Common myeloid progenitor, CD34-positive (primary cell): ENCODE measurements at regions not wholly inside any gene's neighbourhood (a gene's known extent, or its start where the extent isn't known, plus 50 kb on each side); places are given as distances from the start of the nearest gene placed in this dataset.

Experiments used
- CTCF ChIA-PET: fragments of 350-600 bp; sonication (Branson Sonifier 250); formaldehyde crosslinking; loops from one replicate; lab custom pipeline; 2021; ENCODE audit warnings: antibody characterized with exemption; lab: Charles Lee
- POLR2A ChIA-PET: fragments of 350-600 bp; sonication (Branson Sonifier 250); formaldehyde crosslinking; loops from one replicate; lab custom pipeline; 2021; ENCODE audit warnings: antibody characterized with exemption; lab: Charles Lee
- DNase-seq, 3 donors: peaks; one replicate each; pipeline versions ENCODE4 v3.0.0 to v3.0.0-alpha.2; 2013
- H3K27ac ChIP-seq, 2 experiments: 1 replicate in 1 of 2; 2 replicates in 1 of 2; pipeline ENCODE4 v1.7.0; 2013; ENCODE audit warnings: inconsistent platforms in 2 of 2, low read length in 2 of 2, mild to moderate bottlenecking in 2 of 2, low read depth in 1 of 2, moderate library complexity in 1 of 2; ENCODE audit not compliant: severe bottlenecking in 2 of 2, insufficient read depth in 1 of 2, poor library complexity in 1 of 2
- H3K27me3 ChIP-seq, 5 experiments: replicated peaks in 2 of 5; 1 replicate in 3 of 5; 2 replicates in 2 of 5; pipeline versions ENCODE4 v1.6.1 to v1.7.0; 2013; ENCODE audit warnings: low read length in 4 of 5, mild to moderate bottlenecking in 2 of 5, moderate library complexity in 2 of 5, inconsistent platforms in 1 of 5; ENCODE audit not compliant: insufficient read depth in 5 of 5, control insufficient read depth in 4 of 5
- H3K36me3 ChIP-seq, 4 experiments: 1 replicate in 2 of 4; 2 replicates in 2 of 4; pipeline versions ENCODE4 v1.6.1 to v1.7.0; 2013; ENCODE audit warnings: low read length in 3 of 4, control low read depth in 1 of 4, mild to moderate bottlenecking in 1 of 4; ENCODE audit not compliant: control insufficient read depth in 4 of 4, insufficient read depth in 4 of 4
- H3K4me1 ChIP-seq, 4 experiments: 1 replicate in 3 of 4; 2 replicates in 1 of 4; pipeline versions ENCODE4 v1.6.1 to v1.7.1; 2013; ENCODE audit warnings: low read length in 3 of 4, mild to moderate bottlenecking in 3 of 4, control low read depth in 1 of 4, inconsistent platforms in 1 of 4, moderate library complexity in 1 of 4; ENCODE audit not compliant: control insufficient read depth in 4 of 4, insufficient read depth in 4 of 4; ENCODE audit errors: control extremely low read depth in 1 of 4
- H3K4me3 ChIP-seq, 7 experiments: 1 replicate in 4 of 7; 2 replicates in 3 of 7; pipeline versions ENCODE4 v1.5.1 to v1.7.0; 2013; ENCODE audit warnings: mild to moderate bottlenecking in 7 of 7, low read length in 6 of 7, moderate library complexity in 6 of 7, inconsistent platforms in 2 of 7, low read depth in 2 of 7, control low read depth in 1 of 7; ENCODE audit not compliant: insufficient read depth in 4 of 7, control insufficient read depth in 1 of 7; ENCODE audit errors: extremely low read depth in 1 of 7
- H3K9me3 ChIP-seq, 5 experiments: 1 replicate in 4 of 5; 2 replicates in 1 of 5; pipeline versions ENCODE4 v1.6.1 to v1.7.1; 2013; ENCODE audit warnings: low read length in 4 of 5, mild to moderate bottlenecking in 2 of 5, inconsistent platforms in 1 of 5, low read depth in 1 of 5, moderate library complexity in 1 of 5; ENCODE audit not compliant: control insufficient read depth in 4 of 5, insufficient read depth in 2 of 5; ENCODE audit errors: control extremely low read depth in 1 of 5
- WGBS: methylation state at CpG from one replicate; pipeline ENCODE4 v1.1.5; 2013; ENCODE audit not compliant: insufficient coverage; 5-methylcytosine and 5-hydroxymethylcytosine counted together

DNA sequence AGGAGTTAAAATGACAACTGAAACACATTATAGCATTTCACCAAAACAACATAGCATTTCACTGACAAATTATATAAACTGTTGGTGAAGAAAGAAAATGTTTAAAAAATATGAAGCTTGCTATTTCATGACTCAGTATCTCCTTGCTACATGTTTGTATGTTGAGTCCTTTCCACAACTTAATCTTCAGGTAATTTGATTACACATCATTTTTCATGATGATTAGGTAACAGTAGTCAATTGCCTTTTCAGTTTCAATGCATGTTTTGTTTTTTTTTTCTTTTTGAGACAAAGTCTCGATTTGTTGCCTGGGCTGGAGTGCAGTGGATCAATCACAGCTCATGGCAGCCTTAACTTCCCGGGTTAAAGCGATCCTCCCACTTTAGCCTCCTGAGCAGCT lies 177.8 kb upstream of the PMFBP1 start:
- CTCF ChIA-PET = no interaction called here

DNA sequence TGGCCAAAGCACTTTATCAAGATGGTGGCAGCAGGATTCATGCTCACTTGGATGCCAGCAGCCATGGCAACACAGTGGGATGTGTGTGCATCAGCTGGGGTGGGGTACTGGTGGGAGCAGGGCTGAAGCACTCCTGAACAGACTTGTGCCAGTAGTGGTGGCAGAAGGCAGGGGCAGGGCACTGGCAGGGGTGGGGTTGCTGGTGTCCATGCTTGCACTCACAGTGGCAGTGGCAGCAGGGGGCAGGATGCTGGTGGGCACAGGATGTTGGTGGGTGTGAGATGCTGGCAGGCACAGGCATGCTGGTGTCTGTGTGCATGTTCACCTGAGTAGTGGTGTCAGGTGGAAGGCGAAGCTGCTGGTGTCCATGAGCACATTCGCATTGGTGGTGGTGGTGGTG lies 161.0 kb upstream of the PMFBP1 start:
- no peak overlapping the region for H3K4me3 ChIP-seq
- DNase-seq = no peak
- ChIA-PET CTCF (no interaction called here), POLR2A (no interaction called here)
- no peak overlapping the region for H3K27ac ChIP-seq
- H3K4me1 ChIP-seq = no peaks in the 10 kb centered on the region
- peaks cover 4 to 23% (median 9%) of the 10 kb centered on the region in 5 experiments for H3K9me3 ChIP-seq
- H3K27me3 ChIP-seq = no peaks in the 10 kb centered on the region
- peaks cover 0 to 15% (median 6%) of the 10 kb centered on the region in 4 experiments for H3K36me3 ChIP-seq
- WGBS = 100% methylated on average over 1 of the region's 2 CpGs

More for the DNA sequence above, 177.8 kb upstream of the PMFBP1 start:
- Histone ChIP-seq H3K9me3 (no peaks in the 10 kb centered on the region), H3K4me3 (no peak overlapping the region), H3K36me3 (peaks cover 0 to 3% (median 0%) of the 10 kb centered on the region in 4 experiments), H3K27me3 (no peaks in the 10 kb centered on the region), H3K27ac (no peak overlapping the region), H3K4me1 (no peaks in the 10 kb centered on the region)
- WGBS = 100% methylated on average over 3 of the region's 3 CpGs
- DNase-seq = no peak
- POLR2A ChIA-PET = no interaction called here

DNA sequence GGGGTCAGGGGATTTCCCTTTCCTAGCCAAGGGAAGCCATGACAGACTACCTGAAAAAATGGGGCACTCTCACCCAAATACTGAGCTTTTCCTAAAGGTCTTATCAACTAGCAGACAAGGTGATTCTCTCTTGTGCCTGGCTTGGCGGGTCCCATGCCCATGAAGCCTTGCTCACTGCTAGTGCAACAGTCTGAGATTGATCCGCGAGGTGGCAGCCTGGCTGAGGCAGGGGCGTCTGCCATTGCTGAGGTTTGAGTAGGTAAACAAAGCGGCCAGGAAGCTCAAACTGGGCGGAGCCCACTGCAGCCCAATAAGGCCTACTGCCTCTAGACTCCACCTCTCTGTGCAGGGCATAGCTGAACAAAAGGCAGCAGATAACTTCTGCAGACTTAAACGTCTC lies 152.6 kb upstream of the PMFBP1 start:
- H3K27me3 ChIP-seq = no peaks in the 10 kb centered on the region
- CTCF ChIA-PET = no interaction called here
- H3K9me3 ChIP-seq = peaks cover 1 to 20% (median 14%) of the 10 kb centered on the region in 5 experiments

DNA sequence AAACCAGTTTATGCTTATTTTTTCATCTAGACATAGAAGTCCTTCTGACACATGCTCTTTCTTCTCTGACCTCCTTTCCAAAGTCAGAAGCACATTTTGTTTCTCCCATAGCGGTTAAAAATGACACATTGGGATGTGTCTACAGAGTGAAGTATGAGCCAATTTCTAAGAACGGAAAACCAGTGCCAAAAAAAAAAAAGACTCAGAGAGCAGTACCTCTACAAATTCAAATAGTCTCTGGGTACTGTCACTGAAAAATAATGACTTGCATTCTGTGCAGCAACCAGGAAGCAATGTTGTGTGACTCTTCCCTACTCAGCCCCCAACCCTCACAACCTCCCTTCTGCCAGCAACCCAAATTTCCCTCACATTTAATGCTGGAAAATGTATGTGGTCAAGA lies 145.5 kb upstream of the PMFBP1 start:
- H3K4me1 ChIP-seq = peaks cover 9 to 25% (median 16%) of the 10 kb centered on the region in 4 experiments
- CTCF ChIA-PET = no interaction called here
- POLR2A ChIA-PET = no interaction called here
- WGBS = no CpG with 5 or more reads among the region's 2 CpGs
- peaks cover 0 to 19% (median 15%) of the 10 kb centered on the region in 5 experiments for H3K9me3 ChIP-seq
- H3K27ac ChIP-seq = peak overlapping the region in 1 of 2 experiments; percentile 64
- H3K36me3 ChIP-seq = peaks cover 0 to 13% (median 0%) of the 10 kb centered on the region in 4 experiments
- peak overlapping the region in 4 of 7 experiments; percentile 22 to 66 (median 36) for H3K4me3 ChIP-seq
- H3K27me3 ChIP-seq = no peaks in the 10 kb centered on the region
- DNase-seq = peak; percentile 15 to 71 (median 59)

More for the DNA sequence above, 152.6 kb upstream of the PMFBP1 start:
- 98% methylated on average over 7 of the region's 7 CpGs for WGBS
- DNase-seq = no peak
- Histone ChIP-seq H3K27ac (no peak overlapping the region), H3K4me3 (no peak overlapping the region), H3K4me1 (no peaks in the 10 kb centered on the region), H3K36me3 (peaks cover 0 to 12% (median 3%) of the 10 kb centered on the region in 4 experiments)
- POLR2A ChIA-PET = no interaction called here

DNA sequence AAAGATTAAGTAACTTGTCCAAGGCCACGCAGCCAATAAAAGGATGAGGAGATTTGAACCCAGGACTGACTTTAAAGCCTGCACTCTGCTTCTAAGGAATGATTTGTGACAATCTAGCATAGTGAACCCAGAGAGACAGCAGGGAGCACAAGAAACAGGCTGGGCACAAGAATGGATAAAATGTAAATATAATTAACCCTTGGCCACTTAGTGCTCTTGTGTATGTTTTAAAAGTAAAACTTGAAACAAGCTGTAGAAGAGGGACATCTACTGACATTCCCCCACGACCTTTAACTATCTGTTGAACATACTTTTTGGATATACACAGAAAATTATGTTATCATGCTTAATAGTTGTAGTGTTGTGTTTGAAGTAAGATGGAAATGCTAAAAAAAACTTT lies 141.9 kb upstream of the PMFBP1 start:
- no peak for DNase-seq
- 100% methylated on average over 1 of the region's 2 CpGs for WGBS
- CTCF ChIA-PET = interaction anchor here (1.3 kb wide), 1 partner anchor 9 kb away, joined by 3 read pairs; no protein-coding TSS in a partner anchor

DNA sequence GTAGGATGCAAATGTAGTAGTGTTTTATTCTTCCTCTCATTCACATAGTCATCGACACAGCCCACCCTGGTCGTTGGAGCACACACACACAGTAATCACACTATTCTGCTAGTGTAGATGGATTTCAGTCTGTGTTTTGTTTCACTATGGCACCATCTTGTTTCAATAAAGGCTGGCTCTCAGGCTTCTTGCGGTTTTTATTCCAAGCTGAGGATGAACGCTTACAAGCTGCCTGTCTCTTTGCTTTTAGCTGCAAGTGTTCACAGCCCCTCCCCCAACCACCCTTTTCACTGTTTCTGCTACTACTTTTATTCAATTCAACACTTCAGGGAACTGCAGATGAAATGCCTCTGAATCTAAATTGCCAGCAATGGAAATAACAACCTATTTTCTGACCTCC lies 140.9 kb upstream of the PMFBP1 start:
- WGBS = 100% methylated on average over 2 of the region's 4 CpGs
- H3K4me1 ChIP-seq = peaks cover 9 to 20% (median 15%) of the 10 kb centered on the region in 4 experiments
- H3K9me3 ChIP-seq = peaks cover 0 to 7% (median 0%) of the 10 kb centered on the region in 5 experiments
- H3K36me3 ChIP-seq = no peaks in the 10 kb centered on the region
- H3K27me3 ChIP-seq = no peaks in the 10 kb centered on the region
- no peak for DNase-seq
- H3K4me3 ChIP-seq = no peak overlapping the region
- POLR2A ChIA-PET = no interaction called here
- CTCF ChIA-PET = no interaction called here
- no peak overlapping the region for H3K27ac ChIP-seq

More for the DNA sequence above, 141.9 kb upstream of the PMFBP1 start:
- no peak overlapping the region for H3K27ac ChIP-seq
- peaks cover 0 to 7% (median 1%) of the 10 kb centered on the region in 5 experiments for H3K9me3 ChIP-seq
- peaks cover 9 to 25% (median 16%) of the 10 kb centered on the region in 4 experiments for H3K4me1 ChIP-seq
- H3K4me3 ChIP-seq = no peak overlapping the region
- POLR2A ChIA-PET = no interaction called here
- H3K36me3 ChIP-seq = no peaks in the 10 kb centered on the region
- H3K27me3 ChIP-seq = no peaks in the 10 kb centered on the region

DNA sequence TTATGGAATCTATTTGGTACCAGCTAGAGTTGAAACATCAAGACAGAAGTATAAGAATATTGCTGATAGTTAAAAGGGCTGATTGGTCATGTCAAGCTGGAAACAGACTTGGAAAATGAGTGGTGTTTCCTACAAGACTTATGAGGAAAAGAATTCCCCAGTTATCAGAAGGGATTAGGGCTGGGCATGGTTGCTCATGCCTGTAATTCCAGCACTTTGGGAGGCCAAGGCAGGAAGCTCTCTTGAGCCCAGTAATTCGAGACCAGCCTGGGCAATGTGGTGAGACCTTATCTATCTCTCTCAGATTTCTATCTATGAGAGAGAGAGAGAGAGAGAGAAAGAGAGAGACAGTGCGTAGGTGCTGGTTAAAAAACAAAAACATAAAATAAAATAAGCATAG lies 139.5 kb upstream of the PMFBP1 start:
- Histone ChIP-seq H3K27me3 (no peaks in the 10 kb centered on the region), H3K4me3 (no peak overlapping the region), H3K27ac (no peak overlapping the region), H3K9me3 (peaks cover 0 to 7% (median 2%) of the 10 kb centered on the region in 5 experiments), H3K4me1 (peaks cover 0 to 6% (median 2%) of the 10 kb centered on the region in 4 experiments), H3K36me3 (peaks cover 0 to 2% (median 0%) of the 10 kb centered on the region in 4 experiments)
- ChIA-PET POLR2A (interaction anchor here (0.6 kb wide), 1 partner anchor 47 kb away, joined by 3 read pairs; no protein-coding TSS in a partner anchor), CTCF (no interaction called here)
- no CpG with 5 or more reads among the region's 2 CpGs for WGBS
- DNase-seq = no peak
